ENCODE measurements at regions not wholly inside any gene's neighbourhood (a gene's known extent, or its start where the extent isn't known, plus 50 kb on each side); places are given as distances from the start of the nearest gene placed in this dataset.

- Histone ChIP-seq H2BK20ac (ENCODE audit: low read length) (no peak overlapping the region), H2BK12ac (ENCODE audit: low read depth, low read length) (no peak overlapping the region), H3K4me2 (ENCODE audit: insufficient read depth in 1 of 2, low read depth in 2 of 2, low read length in 2 of 2) (no peak overlapping the region), H3K27me3 (replicated peaks in 1 of 4; ENCODE audit: control insufficient read depth in 3 of 4, extremely low read depth in 1 of 4, insufficient read depth in 3 of 4, low read length in 3 of 4) (no peaks in the 10 kb centered on the region), H3K4me3 (ENCODE audit: extremely low read depth in 1 of 4, insufficient read depth in 2 of 4, low read depth in 3 of 4, low read length in 4 of 4) (no peak overlapping the region), H2AFZ (ENCODE audit: low read length) (no peak overlapping the region), H3K56ac (replicated peaks; ENCODE audit: insufficient read length, low read depth, low read length) (no peak overlapping the region), H2BK5ac (ENCODE audit: low read depth, low read length) (no peak overlapping the region), H3K23me2 (ENCODE audit: low read depth, low read length) (no peaks in the 10 kb centered on the region), H4K20me1 (replicated peaks in 1 of 2; ENCODE audit: control insufficient read depth in 1 of 2, insufficient read depth in 2 of 2, low read length in 2 of 2) (no peaks in the 10 kb centered on the region), H3K79me1 (ENCODE audit: low read depth, low read length) (no peaks in the 10 kb centered on the region), H3K4me1 (replicated peaks in 1 of 4; ENCODE audit: control insufficient read depth in 3 of 4, insufficient read depth in 4 of 4, low read length in 3 of 4) (peaks cover 0 to 2% (median 0%) of the 10 kb centered on the region in 4 experiments; a peak in 1 of 7 replicates), H3K23ac (ENCODE audit: insufficient read length) (no peak overlapping the region), H2BK15ac (ENCODE audit: low read length) (no peak overlapping the region), H3K14ac (ENCODE audit: insufficient read length) (no peak overlapping the region), H4K91ac (replicated peaks; ENCODE audit: insufficient read length, low read length) (no peak overlapping the region), H3K79me2 (ENCODE audit: control insufficient read depth in 1 of 2, insufficient read depth in 2 of 2, low read length in 2 of 2) (no peaks in the 10 kb centered on the region), H3K27ac (ENCODE audit: low read depth, low read length) (no peak overlapping the region), H3K18ac (ENCODE audit: extremely low read depth, low read length) (no peak overlapping the region), H4K8ac (ENCODE audit: extremely low read depth, insufficient read depth, low read length) (no peak overlapping the region), H3K9me3 (ENCODE audit: insufficient read depth in 2 of 2, low read depth in 1 of 2, low read length in 1 of 2) (no peaks in the 10 kb centered on the region), H2BK120ac (replicated peaks; ENCODE audit: low read depth, low read length) (no peak overlapping the region), H3K36me3 (ENCODE audit: control insufficient read depth in 2 of 4, insufficient read depth in 4 of 4, low read length in 3 of 4) (no peaks in the 10 kb centered on the region), H3K9ac (replicated peaks in 1 of 4; ENCODE audit: extremely low read depth in 1 of 4, low read depth in 3 of 4, low read length in 3 of 4) (no peak overlapping the region), H2AK5ac (ENCODE audit: low read depth, low read length) (no peak overlapping the region), H4K5ac (ENCODE audit: insufficient read length, low read depth, low read length) (no peak overlapping the region), H3K4ac (replicated peaks; ENCODE audit: insufficient read length, low read depth, low read length) (no peak overlapping the region)
- DNase-seq (ENCODE audit: low read depth in 1 of 2, low spot score in 2 of 2) (no peak), FAIRE-seq (no peak)
- 78% methylated on average over 10 of the region's 10 CpGs; no CpG with 5 or more reads in 1 of the 2 experiments for WGBS, 2 experiments (ENCODE audit: extremely low coverage in 1 of 2, insufficient coverage in 1 of 2, insufficient read length in 1 of 2, insufficient replicate concordance in 2 of 2, low coverage in 1 of 2, low lambda C conversion rate in 2 of 2, missing lambda C conversion rate in 1 of 2)
- TF ChIP-seq EGR1 (IDR thresholded peaks at IDR 0.05; ENCODE audit: borderline replicate concordance, low read depth, low read length) = no peak
- TF ChIP-seq USF2 (IDR thresholded peaks at IDR 0.05; ENCODE audit: low read length) = no peak
- ChIA-PET CTCF (ENCODE audit: partially characterized antibody) (interaction anchor here (1.2 kb wide), 2 partner anchors 8 to 10 kb away, joined by 3 read pairs; no protein-coding TSS in a partner anchor), POLR2A (ENCODE audit: partially characterized antibody) (no interaction called here)
Measured at GRCh38 chr3:56894881-56895431, 93.2 kb upstream of the ARHGEF3 start.
